ENCODE measurements at regions not wholly inside any gene's neighbourhood (a gene's known extent, or its start where the extent isn't known, plus 50 kb on each side); places are given as distances from the start of the nearest gene placed in this dataset.
"Not testable (repeated sequence)": the region's sequence is repeated elsewhere in the genome, so short reads cannot be mapped to it uniquely, and the experiment has no call there.

- no peak for DNase-seq
These were observed 65.1 kb upstream of the RASD2 start for GRCh38 chr22:35475545-35475944.

DNA sequence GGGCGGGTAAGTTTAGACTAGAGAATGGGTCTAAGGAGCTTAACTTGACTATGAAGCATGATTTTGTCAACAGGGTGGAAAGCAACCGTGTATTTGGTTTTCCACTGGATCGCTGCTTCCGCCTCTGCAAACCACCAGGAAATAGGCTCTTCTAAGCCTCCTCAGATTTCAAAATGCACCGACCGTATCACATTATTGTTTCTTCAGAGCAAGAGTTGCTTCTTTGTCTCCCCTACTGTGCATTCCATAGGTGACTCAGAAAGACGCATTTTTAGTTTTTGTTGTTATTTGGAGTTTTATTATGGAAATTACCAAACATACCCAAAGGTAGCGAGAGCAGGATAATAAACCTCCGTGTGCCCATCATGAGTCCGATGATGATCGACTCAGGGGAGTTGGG is 64.3 kb upstream of the RASD2 start:
- DNase-seq: peak in 1 of 3 experiments; percentile 41

DNA sequence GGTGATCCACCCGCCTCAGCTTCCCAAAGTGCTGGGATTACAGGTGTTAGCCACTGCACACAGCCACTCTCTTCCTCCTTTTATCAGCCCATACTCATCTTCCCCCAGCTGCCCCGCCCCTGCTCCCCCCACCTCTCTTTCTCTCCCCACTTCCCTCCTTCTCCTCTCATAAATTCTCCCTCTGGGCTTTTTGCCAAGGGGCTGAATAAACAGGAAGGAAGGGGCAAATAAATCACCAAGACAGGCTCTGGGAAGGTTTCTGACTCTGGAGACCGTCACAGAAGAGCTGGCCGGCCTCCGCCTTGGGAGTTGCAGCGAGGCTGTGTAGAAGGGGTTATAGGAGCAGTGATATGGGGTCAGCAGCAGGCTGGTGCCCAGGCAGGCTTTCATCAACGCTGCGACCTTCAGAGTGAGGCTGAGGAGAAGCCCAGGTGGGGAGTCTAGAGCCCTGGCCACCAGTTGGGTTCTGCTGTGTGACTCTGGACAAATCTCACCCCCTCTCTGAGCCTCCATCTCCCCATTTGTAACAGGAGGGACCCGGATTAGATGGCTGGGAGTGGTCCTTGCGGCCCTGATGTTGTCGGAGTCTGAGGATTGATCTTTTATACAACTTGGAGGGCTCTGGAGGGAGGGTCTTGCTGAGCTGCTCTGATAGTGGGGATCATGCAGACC is 62.6 kb upstream of the RASD2 start:
- DNase-seq: peak; percentile 69 to 90 (median 77)

DNA sequence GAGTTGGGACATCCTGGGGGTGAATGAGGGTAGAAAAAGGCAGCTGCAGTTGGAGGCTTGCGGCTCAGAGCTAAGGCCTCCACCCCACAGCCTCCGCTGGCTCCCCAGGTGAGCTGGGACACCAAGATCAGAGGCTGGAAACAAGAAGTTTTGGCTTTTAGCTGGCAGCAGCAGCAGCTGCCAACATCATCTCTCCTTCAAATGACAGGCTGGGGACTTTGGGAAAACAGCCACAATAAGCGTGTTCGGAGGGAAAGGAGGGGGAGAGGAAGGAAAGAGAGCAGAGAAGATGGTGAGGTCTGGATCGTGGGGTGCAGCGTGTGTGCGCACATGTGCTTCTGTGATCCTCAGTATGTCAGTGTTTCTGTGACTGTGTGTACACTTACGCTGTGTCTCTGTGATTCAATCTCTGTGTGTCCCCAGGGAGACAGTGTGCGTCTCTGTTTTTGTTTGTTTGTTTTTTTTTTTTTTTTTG is 62.0 kb upstream of the RASD2 start:
- no peak for DNase-seq

GRCh38 chr22:35479359-35479758 is 61.3 kb upstream of the RASD2 start:
- DNase-seq: no peak

GRCh38 chr22:35479985-35480550 is 60.6 kb upstream of the RASD2 start:
- DNase-seq: peak in 1 of 3 experiments; percentile 10

DNA sequence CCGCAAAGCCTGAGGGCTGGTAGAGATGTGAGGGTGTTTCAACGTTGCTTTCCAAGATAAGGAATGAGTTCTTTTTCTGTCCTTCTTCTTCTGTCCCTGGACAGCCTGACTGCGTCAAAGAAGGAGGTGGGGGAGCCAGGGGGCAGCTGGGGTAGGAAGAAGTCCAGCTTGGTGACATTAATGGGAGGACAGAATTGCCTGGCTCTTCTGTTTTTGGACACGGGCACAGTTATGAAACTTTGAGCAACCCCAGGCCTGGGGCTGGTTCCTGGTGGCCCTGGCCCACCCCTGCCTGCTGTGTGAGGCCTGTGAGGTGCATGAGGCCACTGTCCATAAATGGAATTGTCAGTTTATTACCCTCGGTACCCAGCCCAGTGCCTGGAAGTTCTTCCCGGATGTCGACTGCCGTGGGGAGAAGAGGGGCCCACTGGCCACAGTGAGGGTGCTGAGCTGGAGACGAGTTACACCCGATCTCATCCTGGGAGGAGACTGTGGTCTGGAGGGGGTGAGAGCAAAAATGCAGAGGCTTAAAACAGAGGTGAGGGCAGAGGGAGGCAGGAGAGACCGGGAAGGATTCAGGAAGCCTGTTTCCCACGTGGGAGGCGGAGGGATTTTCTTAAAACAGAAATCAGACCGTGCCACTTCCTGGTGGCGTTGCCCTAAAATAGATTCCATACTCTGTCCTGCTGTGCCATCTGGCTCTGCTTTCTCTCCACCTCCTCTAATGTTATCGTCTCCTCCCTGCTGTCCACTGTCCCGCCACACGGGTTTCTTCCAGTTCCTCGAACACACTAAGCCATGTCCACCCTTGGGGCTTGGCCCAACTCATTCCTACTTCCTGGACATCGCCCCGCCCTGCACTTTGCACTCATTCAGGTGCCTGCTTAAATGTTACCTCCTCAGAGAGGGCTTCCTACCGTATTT is 59.7 kb upstream of the RASD2 start:
- DNase-seq: no peak

DNA sequence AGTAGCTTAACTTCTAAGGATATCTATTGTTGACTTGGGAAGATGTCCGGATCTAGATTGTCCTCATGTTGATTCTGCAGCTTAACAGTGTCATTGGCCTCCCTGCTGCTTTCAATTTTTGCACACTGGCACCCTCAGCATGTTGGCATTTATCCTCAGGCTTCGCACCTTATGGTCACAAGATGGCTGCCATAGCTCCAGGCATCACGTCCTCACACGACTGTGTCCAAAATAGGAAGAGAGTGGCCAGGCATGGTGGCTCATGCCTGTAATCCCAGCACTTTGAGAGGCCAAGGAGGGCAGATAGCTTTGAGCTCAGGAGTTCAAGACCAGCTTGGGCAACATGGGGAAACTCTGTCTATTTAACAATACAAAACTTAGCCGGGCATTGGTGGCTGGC is 58.3 kb upstream of the RASD2 start:
- no peak for DNase-seq

DNA sequence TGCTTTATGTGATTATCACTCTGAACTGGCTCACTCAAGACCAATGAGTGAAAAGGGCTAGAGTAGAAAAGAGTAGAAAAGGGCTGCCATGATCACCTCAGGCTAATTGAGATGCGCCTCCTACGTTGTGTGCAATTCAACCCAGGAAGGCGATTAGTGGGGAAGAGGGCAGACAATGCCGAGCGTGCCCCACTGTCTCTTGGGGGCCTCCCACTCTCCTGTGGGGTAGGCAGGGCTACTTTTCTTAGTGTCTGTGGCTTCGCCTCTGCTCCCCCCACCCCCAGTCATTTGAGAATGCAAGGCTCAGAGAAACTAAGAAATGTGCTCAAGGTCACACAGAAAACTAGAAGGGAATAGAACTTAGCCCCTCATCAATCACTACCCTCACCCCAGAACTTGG is 57.7 kb upstream of the RASD2 start:
- DNase-seq: no peak

DNA sequence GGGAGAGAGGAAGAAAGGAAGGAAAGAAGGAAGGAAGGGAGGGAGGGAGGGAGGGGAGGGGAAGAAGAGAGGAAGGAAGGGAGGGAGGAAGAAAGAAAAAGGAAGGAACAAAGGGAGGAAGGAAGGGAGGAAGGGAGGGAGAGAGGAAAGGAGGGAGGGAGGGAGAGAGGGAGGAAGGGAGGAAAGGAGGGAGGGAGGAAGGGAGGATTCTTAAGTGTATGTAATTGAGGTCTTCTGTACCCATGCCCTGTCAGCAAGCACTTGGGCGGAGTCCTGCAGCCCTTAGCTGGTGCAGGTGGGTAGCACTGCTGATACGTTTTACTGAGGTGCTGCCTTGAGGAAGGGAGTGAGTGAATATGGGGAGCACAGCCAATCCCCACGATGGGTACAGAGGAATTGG is 56.9 kb upstream of the RASD2 start:
- DNase-seq: no peak

DNA sequence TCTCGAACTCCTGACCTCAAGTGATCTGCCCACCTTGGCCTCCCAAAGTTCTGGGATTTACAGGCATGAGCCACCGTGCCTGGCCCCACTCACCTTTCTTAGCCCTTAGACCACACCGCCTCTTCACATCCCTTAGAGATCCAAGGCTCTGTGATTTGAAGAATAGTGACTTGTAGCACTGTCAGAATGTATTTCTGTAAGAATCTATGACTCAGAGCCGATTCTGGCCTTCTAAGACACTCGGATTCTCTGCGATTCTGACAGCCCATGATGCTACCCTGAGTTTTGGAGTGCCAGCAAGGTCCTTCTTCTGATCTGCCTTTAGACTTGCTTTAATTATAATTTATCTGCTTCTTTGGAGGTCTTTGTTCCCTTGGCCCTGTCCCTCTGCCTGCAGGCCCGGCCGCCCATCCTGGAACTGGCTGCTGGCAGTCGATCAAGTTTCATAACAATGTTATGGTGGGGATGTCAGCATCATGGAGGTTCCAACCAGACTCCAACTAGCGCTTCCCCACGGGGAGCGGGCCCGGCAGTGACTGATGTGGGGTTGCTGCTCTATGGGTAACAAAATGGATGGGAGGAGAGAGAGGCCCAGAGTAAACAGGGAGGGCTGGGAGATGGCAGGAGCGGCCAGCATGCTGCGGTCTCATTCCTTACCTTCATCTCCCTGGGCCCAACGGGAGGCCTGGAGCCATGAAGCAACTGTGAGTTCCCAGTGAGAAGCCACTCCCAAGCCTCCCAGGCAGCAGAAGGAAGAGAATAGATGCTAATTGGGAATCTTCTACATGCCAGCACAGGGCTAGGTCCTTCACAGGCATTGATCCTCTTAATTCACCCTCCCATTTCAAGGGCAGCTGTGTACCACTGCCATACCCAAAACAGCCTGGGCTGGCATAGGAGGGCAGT is 55.7 kb upstream of the RASD2 start:
- no peak for DNase-seq

- no peak for DNase-seq
These were observed 54.5 kb upstream of the RASD2 start for GRCh38 chr22:35486116-35486631.

DNA sequence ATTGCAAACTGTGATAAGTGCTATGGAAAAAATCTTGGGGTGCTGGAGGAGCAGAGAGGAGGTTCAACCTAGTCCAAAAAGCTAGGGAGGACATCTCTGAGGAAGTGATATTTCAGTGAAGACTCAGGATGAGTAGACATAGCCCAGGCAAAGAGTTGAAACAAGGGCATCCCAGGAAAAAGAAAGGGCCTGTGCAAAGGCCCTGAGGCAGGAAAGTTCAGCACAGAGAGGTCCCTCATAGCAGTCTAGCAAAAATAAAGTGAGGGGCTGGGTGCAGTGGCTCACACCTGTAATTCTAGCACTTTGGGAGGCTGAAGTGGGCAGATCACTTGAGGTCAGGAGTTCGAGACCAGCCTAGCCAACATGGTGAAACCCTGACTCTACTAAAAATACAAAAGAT is 53.0 kb upstream of the RASD2 start:
- DNase-seq: not testable (repeated sequence)

GRCh38 chr22:35488513-35488912 is 52.1 kb upstream of the RASD2 start:
- peak in 2 of 3 experiments; percentile 13 to 34 for DNase-seq

DNA sequence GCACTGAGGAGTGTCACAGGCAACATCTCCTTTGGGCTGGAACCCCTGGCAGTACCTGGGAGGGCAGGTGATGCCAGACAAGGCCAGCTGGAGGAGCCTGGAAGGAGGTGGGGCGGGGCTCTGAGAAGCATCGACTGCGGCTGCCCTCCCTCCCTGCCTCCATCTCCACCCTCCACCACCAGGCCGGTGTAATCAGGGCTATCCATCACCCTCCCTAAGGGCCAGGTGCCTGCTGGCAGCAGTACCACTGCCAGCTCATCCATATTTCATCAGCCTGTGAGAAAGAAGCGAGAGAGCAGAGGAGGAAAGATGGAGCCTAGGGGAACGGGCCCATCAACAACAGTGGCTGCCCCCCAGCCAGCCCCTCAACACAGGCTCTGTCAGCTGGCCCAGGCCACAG is 51.4 kb upstream of the RASD2 start:
- DNase-seq: peak; percentile 63 to 78 (median 74)

Data from NCI-H1417 (cell line).